GM12891 (cell line): ENCODE measurements at regions not wholly inside any gene's neighbourhood (a gene's known extent, or its start where the extent isn't known, plus 50 kb on each side); places are given as distances from the start of the nearest gene placed in this dataset.

Experiments
- PAX5 ChIP-seq: IDR thresholded peaks from 2 replicates; pipeline ENCODE4 v1.6.1; 2011; ENCODE audit warnings: low read length, moderate library complexity, mild to moderate bottlenecking; ENCODE audit not compliant: insufficient read depth, severe bottlenecking
- POLR2A ChIP-seq: IDR thresholded peaks from 2 replicates; pipeline ENCODE4 v1.6.1; 2011; ENCODE audit warnings: low read depth, low read length, control low read depth
- POLR2AphosphoS5 ChIP-seq: IDR thresholded peaks from 2 replicates; pipeline ENCODE4 v1.6.1; 2011; ENCODE audit warnings: low read depth, low read length, control low read depth
- POU2F2 ChIP-seq: IDR thresholded peaks from 2 replicates; pipeline ENCODE4 v1.6.1; 2011; ENCODE audit warnings: low read depth, mild to moderate bottlenecking, control low read depth, low read length, moderate library complexity
- TAF1 ChIP-seq: IDR thresholded peaks from 2 replicates; pipeline ENCODE4 v1.6.1; 2011; ENCODE audit warnings: low read depth, low read length, control low read depth

DNA sequence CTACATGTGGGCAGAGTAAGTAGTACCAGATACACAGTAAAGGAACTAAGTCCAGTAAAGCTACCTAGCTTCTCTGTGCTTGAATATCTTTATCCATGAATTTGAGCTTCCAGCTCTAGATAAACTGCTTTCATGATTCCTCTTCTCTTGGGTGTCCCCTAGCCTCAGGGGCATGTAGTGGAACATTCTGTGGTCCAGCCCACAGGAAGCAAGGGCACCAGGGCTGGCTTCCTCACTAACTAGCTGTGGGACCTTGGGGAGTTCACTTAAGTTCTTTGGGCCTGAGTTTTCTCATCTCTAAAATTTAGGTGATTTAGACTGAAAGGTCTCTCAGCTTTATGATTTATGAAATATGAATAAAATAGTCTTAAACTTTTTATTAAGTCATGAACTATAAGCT lies 185.7 kb downstream of the KATNAL1 start:
- TF ChIP-seq POLR2A: no peak
- TF ChIP-seq TAF1: no peak
- no peak for TF ChIP-seq POLR2AphosphoS5
- no peak for TF ChIP-seq POU2F2
- TF ChIP-seq PAX5: no peak
